HepG2 (cell line): ENCODE measurements at regions not wholly inside any gene's neighbourhood (a gene's known extent, or its start where the extent isn't known, plus 50 kb on each side); places are given as distances from the start of the nearest gene placed in this dataset.

ENCODE experiments used
- ATAC-seq: fragments of 200-7000 bp; cut with Tn5 transposase; 3 replicates; pipeline ENCODE4 v1.9.1; 2020; ENCODE audit warnings: mild to moderate bottlenecking, moderate library complexity
- BruUV-seq: library from RNA; stranded (reverse); fragments of 400-500 nt; replicated peaks from 2 replicates; lab custom pipeline; 2021; lab: Mats Ljungman, UMichigan
- CTCF ChIA-PET: fragments of 300-600 bp; formaldehyde crosslinking; extraction: SDS; loops from one replicate; lab custom pipeline; 2021; ENCODE audit warnings: low total read pairs, inconsistent platforms, low intra/inter-chr PET ratio; lab: Yijun Ruan, JAX
- POLR2A ChIA-PET: fragments of 350-600 bp; sonication (Branson Sonifier 250); formaldehyde crosslinking; loops from one replicate; lab custom pipeline; 2020; ENCODE audit warnings: antibody characterized with exemption, inconsistent platforms; lab: Yijun Ruan, JAX
- DNase-seq: peaks from one replicate; pipeline ENCODE4 v3.0.0-alpha.2; 2015; ENCODE audit warnings: low spot score
- FAIRE-seq: peaks from 3 replicates; lab custom pipeline; 2011; peaks lifted over from hg19 to GRCh38; lab: Jason Lieb, UNC
- H2AFZ ChIP-seq: one replicate; pipeline ENCODE4 v1.6.1; 2011; ENCODE audit warnings: low read length, inconsistent platforms
- H3K27ac ChIP-seq: fragments of 300-600 bp; 3 replicates; pipeline ENCODE4 v1.8.0; 2011; ENCODE audit warnings: mixed run types, mild to moderate bottlenecking, mixed read lengths, low read length, inconsistent platforms; ENCODE audit not compliant: insufficient read depth; ENCODE audit errors: extremely low read length
- H3K27me3 ChIP-seq, 2 experiments: fragments of 200-600 bp in 1 of 2; 2 replicates in 1 of 2; 3 replicates in 1 of 2; pipeline versions ENCODE4 v1.6.0 to v1.8.0; 2011; ENCODE audit warnings: low read length in 2 of 2, mild to moderate bottlenecking in 2 of 2, moderate library complexity in 2 of 2, inconsistent platforms in 1 of 2; ENCODE audit not compliant: insufficient read depth in 2 of 2, control insufficient read depth in 1 of 2
- H3K36me3 ChIP-seq, 2 experiments: fragments of 200-600 bp in 1 of 2; replicated peaks in 1 of 2; 2 replicates in 1 of 2; 3 replicates in 1 of 2; pipeline versions ENCODE4 v1.5.1 to v1.8.0; 2011; ENCODE audit warnings: low read length in 2 of 2, inconsistent platforms in 1 of 2; ENCODE audit not compliant: insufficient read depth in 2 of 2, control insufficient read depth in 1 of 2
- H3K4me1 ChIP-seq: 2 replicates; pipeline ENCODE4 v1.5.1; 2012; ENCODE audit warnings: low read length, inconsistent platforms; ENCODE audit not compliant: insufficient read depth
- H3K4me2 ChIP-seq: 2 replicates; pipeline ENCODE4 v1.6.0; 2011; ENCODE audit warnings: low read depth, low read length, inconsistent platforms
- H3K4me3 ChIP-seq, 3 experiments: fragments of 200-600 bp in 1 of 3; sonication (generic), shearing (Covaris generic) in 1 of 3; replicated peaks in 1 of 3; 2 replicates each; pipeline ENCODE4 v1.5.1; 2011 to 2016; ENCODE audit warnings: low read length in 3 of 3, inconsistent platforms in 2 of 3, low read depth in 2 of 3, mild to moderate bottlenecking in 2 of 3, control low read depth in 1 of 3, mixed read lengths in 1 of 3; ENCODE audit not compliant: insufficient read depth in 1 of 3
- H3K79me2 ChIP-seq: one replicate; pipeline ENCODE4 v1.6.1; 2011; ENCODE audit warnings: low read length, inconsistent platforms; ENCODE audit not compliant: insufficient read depth
- H3K9ac ChIP-seq: 2 replicates; pipeline ENCODE4 v1.6.0; 2011; ENCODE audit warnings: mild to moderate bottlenecking, low read depth, low read length, inconsistent platforms; ENCODE audit not compliant: insufficient read depth
- H3K9me3 ChIP-seq: 2 replicates; pipeline ENCODE4 v1.5.1; 2012; ENCODE audit warnings: mild to moderate bottlenecking, low read length
- H4K20me1 ChIP-seq: 2 replicates; pipeline ENCODE4 v1.6.0; 2011; ENCODE audit warnings: inconsistent platforms, mild to moderate bottlenecking, low read length, moderate library complexity; ENCODE audit not compliant: insufficient read depth
- HNRNPLL ChIP-seq: fragments of 200-400 bp; formaldehyde crosslinking; IDR thresholded peaks from 2 replicates; pipeline ENCODE4 v1.6.1; 2017; ENCODE audit warnings: mild to moderate bottlenecking, low read depth, low read length; ENCODE audit not compliant: poor library complexity, severe bottlenecking
- ISL2 ChIP-seq: sonication (generic); formaldehyde crosslinking; IDR thresholded peaks from 2 replicates; pipeline ENCODE4 v1.5.0; 2020; ENCODE audit warnings: missing genetic modification reagents
- KLF9 ChIP-seq: IDR thresholded peaks from 2 replicates; pipeline ENCODE4 v1.6.1; 2016; ENCODE audit warnings: low read depth
- REPIN1 ChIP-seq: sonication (generic); formaldehyde crosslinking; IDR thresholded peaks from 2 replicates; pipeline ENCODE4 v1.8.0; 2022; ENCODE audit warnings: missing genetic modification reagents, low read depth, mild to moderate bottlenecking, borderline replicate concordance
- SP2 ChIP-seq: sonication (generic); formaldehyde crosslinking; IDR thresholded peaks from 2 replicates; pipeline ENCODE4 v1.5.1; 2020; ENCODE audit warnings: mild to moderate bottlenecking, missing genetic modification reagents
- TOE1 ChIP-seq: sonication (generic); formaldehyde crosslinking; IDR thresholded peaks from 2 replicates; pipeline ENCODE4 v1.4.0; 2020; ENCODE audit warnings: mild to moderate bottlenecking, missing genetic modification reagents
- ZNF160 ChIP-seq: sonication (generic); formaldehyde crosslinking; IDR thresholded peaks from 2 replicates; pipeline ENCODE4 v1.8.0; 2022; ENCODE audit warnings: mild to moderate bottlenecking, inconsistent platforms, missing genetic modification reagents
- ZNF510 ChIP-seq: sonication (generic); formaldehyde crosslinking; IDR thresholded peaks from 2 replicates; pipeline ENCODE4 v1.4.0; 2020; ENCODE audit warnings: low read depth, mild to moderate bottlenecking, missing genetic modification reagents
- ZNF761 ChIP-seq: sonication (generic); formaldehyde crosslinking; conservative IDR thresholded peaks from 2 replicates; pipeline ENCODE4 v1.4.0; 2020; ENCODE audit warnings: mild to moderate bottlenecking, missing genetic modification reagents
- ZNF878 ChIP-seq: sonication (generic); formaldehyde crosslinking; IDR thresholded peaks from 2 replicates; pipeline ENCODE4 v1.8.1; 2023; ENCODE audit warnings: mild to moderate bottlenecking, missing genetic modification reagents, moderate library complexity
- ZZZ3 ChIP-seq: sonication (generic); formaldehyde crosslinking; IDR thresholded peaks from 2 replicates; pipeline ENCODE4 v1.4.0; 2020; ENCODE audit warnings: missing genetic modification reagents, mild to moderate bottlenecking, borderline replicate concordance
- WGBS: methylation state at CpG from one replicate; pipeline ENCODE4 v1.1.6; 2017; ENCODE audit warnings: low lambda C conversion rate; 5-methylcytosine and 5-hydroxymethylcytosine counted together
- in situ Hi-C: cut with HindIII; loops from 2 replicates; pipeline ENCODE4 v1.10.0; 2017; ENCODE audit warnings: low pct_unique_long_range_greater_than_20kb; ENCODE audit not compliant: extremely low pct_ligation_motif_present
- intact Hi-C: fragments of 100-400 bp; cut with micrococcal nuclease; formaldehyde crosslinking; loops from one replicate; pipeline ENCODE4 v1.10.0; 2022; ENCODE audit not compliant: unreplicated experiment
- TF ChIP-seq, protein P1 (sequence below): IDR thresholded peaks from 2 replicates; pipeline ENCODE4 v1.6.1; 2016; ENCODE audit warnings: low read depth, control low read depth
- TF ChIP-seq, protein P2 (sequence below): sonication (generic); formaldehyde crosslinking; conservative IDR thresholded peaks from 2 replicates; pipeline ENCODE4 v1.8.1; 2023; ENCODE audit warnings: missing genetic modification reagents
- TF ChIP-seq, protein P3 (sequence below): sonication (generic); formaldehyde crosslinking; conservative IDR thresholded peaks from 2 replicates; pipeline ENCODE4 v1.5.0; 2020; ENCODE audit warnings: missing genetic modification reagents
- TF ChIP-seq, protein P4 (sequence below): sonication (generic); formaldehyde crosslinking; IDR thresholded peaks from 2 replicates; pipeline ENCODE4 v1.4.0; 2020; ENCODE audit warnings: missing genetic modification reagents, mild to moderate bottlenecking, borderline replicate concordance

DNA sequence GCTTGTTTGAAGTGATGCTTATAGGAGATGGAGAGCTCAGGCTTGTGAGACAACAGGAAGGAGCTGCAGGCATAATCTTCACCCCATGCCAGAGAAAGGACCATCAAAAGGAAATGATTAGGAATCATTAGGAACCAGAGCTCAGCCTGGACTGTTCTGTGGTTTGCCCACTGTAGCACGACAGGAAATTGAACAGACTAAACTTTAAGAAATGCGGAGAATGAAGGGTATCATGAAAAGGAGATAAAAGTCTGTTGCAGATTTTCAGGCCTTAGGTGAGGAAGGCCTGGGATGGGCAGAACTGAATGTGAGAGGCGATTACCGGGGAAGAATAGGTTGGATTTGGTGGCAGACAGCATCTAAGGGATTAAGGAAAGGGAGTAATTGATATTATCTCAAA, 292.0 kb upstream of the PLXNA2 start (continued):
- TF ChIP-seq, protein P1, sequence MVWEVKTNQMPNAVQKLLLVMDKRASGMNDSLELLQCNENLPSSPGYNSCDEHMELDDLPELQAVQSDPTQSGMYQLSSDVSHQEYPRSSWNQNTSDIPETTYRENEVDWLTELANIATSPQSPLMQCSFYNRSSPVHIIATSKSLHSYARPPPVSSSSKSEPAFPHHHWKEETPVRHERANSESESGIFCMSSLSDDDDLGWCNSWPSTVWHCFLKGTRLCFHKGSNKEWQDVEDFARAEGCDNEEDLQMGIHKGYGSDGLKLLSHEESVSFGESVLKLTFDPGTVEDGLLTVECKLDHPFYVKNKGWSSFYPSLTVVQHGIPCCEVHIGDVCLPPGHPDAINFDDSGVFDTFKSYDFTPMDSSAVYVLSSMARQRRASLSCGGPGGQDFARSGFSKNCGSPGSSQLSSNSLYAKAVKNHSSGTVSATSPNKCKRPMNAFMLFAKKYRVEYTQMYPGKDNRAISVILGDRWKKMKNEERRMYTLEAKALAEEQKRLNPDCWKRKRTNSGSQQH (CRISPR knock-in tag) = no peak
- no peak for TF ChIP-seq SP2 (CRISPR knock-in tag)
- no peak for TF ChIP-seq ZNF878 (CRISPR knock-in tag)
- TF ChIP-seq ZNF761 (CRISPR knock-in tag) = no peak

DNA sequence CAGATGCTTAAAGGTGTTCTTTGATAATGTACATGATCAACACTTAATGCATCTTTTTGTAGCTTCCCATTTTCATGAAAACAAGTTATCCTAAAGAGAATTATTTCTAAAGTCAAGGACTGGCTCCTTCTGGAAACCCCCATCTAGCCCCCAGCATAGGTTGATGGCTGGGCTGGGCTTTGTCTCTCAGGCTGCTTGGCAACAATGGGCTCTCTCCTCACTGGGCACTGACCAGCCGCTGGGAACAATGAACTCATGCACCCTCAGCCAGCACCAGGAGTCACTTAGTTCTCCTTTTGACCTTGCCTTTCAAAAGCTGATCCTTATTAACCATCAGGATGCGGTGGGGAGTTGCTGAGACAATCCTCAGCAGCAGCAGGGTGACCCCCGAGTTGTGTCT, 293.0 kb upstream of the PLXNA2 start:
- POLR2A ChIA-PET = no interaction called here
- 0% methylated on average over 2 of the region's 3 CpGs for WGBS
- no peak overlapping the region for H3K4me2 ChIP-seq
- TF ChIP-seq, protein P2, sequence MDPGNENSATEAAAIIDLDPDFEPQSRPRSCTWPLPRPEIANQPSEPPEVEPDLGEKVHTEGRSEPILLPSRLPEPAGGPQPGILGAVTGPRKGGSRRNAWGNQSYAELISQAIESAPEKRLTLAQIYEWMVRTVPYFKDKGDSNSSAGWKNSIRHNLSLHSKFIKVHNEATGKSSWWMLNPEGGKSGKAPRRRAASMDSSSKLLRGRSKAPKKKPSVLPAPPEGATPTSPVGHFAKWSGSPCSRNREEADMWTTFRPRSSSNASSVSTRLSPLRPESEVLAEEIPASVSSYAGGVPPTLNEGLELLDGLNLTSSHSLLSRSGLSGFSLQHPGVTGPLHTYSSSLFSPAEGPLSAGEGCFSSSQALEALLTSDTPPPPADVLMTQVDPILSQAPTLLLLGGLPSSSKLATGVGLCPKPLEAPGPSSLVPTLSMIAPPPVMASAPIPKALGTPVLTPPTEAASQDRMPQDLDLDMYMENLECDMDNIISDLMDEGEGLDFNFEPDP (CRISPR knock-in tag) = no peak
- no peak for TF ChIP-seq KLF9 (CRISPR knock-in tag)
- no peak for TF ChIP-seq HNRNPLL
- TF ChIP-seq, protein P3, sequence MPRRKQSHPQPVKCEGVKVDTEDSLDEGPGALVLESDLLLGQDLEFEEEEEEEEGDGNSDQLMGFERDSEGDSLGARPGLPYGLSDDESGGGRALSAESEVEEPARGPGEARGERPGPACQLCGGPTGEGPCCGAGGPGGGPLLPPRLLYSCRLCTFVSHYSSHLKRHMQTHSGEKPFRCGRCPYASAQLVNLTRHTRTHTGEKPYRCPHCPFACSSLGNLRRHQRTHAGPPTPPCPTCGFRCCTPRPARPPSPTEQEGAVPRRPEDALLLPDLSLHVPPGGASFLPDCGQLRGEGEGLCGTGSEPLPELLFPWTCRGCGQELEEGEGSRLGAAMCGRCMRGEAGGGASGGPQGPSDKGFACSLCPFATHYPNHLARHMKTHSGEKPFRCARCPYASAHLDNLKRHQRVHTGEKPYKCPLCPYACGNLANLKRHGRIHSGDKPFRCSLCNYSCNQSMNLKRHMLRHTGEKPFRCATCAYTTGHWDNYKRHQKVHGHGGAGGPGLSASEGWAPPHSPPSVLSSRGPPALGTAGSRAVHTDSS (CRISPR knock-in tag) = no peak
- TF ChIP-seq ISL2 (CRISPR knock-in tag) = no peak
- TF ChIP-seq ZZZ3 = no peak
- TF ChIP-seq ZNF160 = no peak
- TF ChIP-seq, protein P4, sequence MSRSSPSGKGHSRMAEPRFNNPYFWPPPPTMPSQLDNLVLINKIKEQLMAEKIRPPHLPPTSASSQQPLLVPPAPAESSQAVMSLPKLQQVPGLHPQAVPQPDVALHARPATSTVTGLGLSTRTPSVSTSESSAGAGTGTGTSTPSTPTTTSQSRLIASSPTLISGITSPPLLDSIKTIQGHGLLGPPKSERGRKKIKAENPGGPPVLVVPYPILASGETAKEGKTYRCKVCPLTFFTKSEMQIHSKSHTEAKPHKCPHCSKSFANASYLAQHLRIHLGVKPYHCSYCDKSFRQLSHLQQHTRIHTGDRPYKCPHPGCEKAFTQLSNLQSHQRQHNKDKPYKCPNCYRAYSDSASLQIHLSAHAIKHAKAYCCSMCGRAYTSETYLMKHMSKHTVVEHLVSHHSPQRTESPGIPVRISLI = no peak
- TF ChIP-seq ZNF510 = no peak
- TF ChIP-seq REPIN1 (CRISPR knock-in tag) = no peak
- no peak for TF ChIP-seq TOE1 (CRISPR knock-in tag)

More for the DNA sequence above, 293.0 kb upstream of the PLXNA2 start:
- Histone ChIP-seq H3K36me3 (no peaks in the 10 kb centered on the region), H3K27me3 (no peaks in the 10 kb centered on the region; a peak in 1 of 5 replicates), H3K4me1 (no peaks in the 10 kb centered on the region), H3K9me3 (no peaks in the 10 kb centered on the region), H2AFZ (no peak overlapping the region), H3K4me3 (no peak overlapping the region), H3K79me2 (no peaks in the 10 kb centered on the region), H3K27ac (no peak overlapping the region), H4K20me1 (no peaks in the 10 kb centered on the region; the same call in 1 of the 2 replicates), H3K9ac (no peak overlapping the region)
- no TSS peak for BruUV-seq
- in situ Hi-C loops (no loop called here), intact Hi-C loops (no loop called here)
- ATAC-seq = no peak
- CTCF ChIA-PET = no interaction called here
- no peak for FAIRE-seq
- no peak for DNase-seq
